PFSK-1 (cell line): ENCODE measurements at regions not wholly inside any gene's neighbourhood (a gene's known extent, or its start where the extent isn't known, plus 50 kb on each side); places are given as distances from the start of the nearest gene placed in this dataset.

ENCODE experiments used
- TAF1 ChIP-seq: IDR thresholded peaks from 2 replicates; pipeline ENCODE4 v1.6.1; 2012; ENCODE audit warnings: low read length, control low read depth, borderline replicate concordance; ENCODE audit not compliant: insufficient read depth
- TF ChIP-seq, protein P1 (sequence below), 2 experiments: IDR thresholded peaks; 2 replicates each; pipeline versions ENCODE4 v1.6.1 to v1.8.0; 2011 to 2012; ENCODE audit warnings: low read depth in 2 of 2, low read length in 2 of 2, control low read depth in 1 of 2, inconsistent platforms in 1 of 2, mild to moderate bottlenecking in 1 of 2, moderate library complexity in 1 of 2; ENCODE audit not compliant: insufficient read depth in 1 of 2

DNA sequence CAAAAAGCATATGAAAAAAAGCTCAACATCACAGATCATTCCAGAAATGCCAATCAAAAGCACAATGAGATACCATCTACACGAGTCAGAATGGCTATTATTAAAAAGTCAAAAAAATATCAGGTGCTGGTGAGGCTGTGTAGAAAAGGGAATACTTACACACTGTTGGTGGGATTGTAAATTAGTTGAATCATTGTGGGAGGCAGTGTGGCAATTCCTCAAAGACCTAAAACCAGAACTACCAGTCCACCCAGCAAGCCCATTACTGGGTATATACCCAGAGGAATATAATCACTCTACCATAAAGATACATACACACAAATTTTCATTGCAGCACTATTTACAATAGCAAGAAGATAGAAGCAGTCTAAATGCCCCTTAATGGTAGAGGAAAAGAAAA, 529.9 kb downstream of the SLITRK1 start:
- TF ChIP-seq, protein P1, sequence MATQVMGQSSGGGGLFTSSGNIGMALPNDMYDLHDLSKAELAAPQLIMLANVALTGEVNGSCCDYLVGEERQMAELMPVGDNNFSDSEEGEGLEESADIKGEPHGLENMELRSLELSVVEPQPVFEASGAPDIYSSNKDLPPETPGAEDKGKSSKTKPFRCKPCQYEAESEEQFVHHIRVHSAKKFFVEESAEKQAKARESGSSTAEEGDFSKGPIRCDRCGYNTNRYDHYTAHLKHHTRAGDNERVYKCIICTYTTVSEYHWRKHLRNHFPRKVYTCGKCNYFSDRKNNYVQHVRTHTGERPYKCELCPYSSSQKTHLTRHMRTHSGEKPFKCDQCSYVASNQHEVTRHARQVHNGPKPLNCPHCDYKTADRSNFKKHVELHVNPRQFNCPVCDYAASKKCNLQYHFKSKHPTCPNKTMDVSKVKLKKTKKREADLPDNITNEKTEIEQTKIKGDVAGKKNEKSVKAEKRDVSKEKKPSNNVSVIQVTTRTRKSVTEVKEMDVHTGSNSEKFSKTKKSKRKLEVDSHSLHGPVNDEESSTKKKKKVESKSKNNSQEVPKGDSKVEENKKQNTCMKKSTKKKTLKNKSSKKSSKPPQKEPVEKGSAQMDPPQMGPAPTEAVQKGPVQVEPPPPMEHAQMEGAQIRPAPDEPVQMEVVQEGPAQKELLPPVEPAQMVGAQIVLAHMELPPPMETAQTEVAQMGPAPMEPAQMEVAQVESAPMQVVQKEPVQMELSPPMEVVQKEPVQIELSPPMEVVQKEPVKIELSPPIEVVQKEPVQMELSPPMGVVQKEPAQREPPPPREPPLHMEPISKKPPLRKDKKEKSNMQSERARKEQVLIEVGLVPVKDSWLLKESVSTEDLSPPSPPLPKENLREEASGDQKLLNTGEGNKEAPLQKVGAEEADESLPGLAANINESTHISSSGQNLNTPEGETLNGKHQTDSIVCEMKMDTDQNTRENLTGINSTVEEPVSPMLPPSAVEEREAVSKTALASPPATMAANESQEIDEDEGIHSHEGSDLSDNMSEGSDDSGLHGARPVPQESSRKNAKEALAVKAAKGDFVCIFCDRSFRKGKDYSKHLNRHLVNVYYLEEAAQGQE (IDR thresholded peaks at IDR 0.05; ENCODE audit: insufficient read depth in 1 of 2, low read depth in 2 of 2, low read length in 2 of 2): no peak
- no peak for TF ChIP-seq TAF1
